Mammary epithelial cell (primary cell): ENCODE measurements at regions not wholly inside any gene's neighbourhood (a gene's known extent, or its start where the extent isn't known, plus 50 kb on each side); places are given as distances from the start of the nearest gene placed in this dataset.

Experiments used
- EZH2 ChIP-seq: IDR thresholded peaks from 2 replicates; pipeline ENCODE4 v1.6.1; 2012; ENCODE audit warnings: low read length, inconsistent platforms, borderline replicate concordance
- TF ChIP-seq, protein P1 (sequence below), 2 donors: IDR thresholded peaks in 1 of 2; conservative IDR thresholded peaks in 1 of 2; 2 replicates each; pipeline ENCODE4 v1.5.1; 2011 to 2012; ENCODE audit warnings: inconsistent platforms in 2 of 2, low read length in 2 of 2, mild to moderate bottlenecking in 2 of 2, control low read depth in 1 of 2, low read depth in 1 of 2; ENCODE audit not compliant: insufficient read depth in 1 of 2; ENCODE audit errors: extremely low read depth in 1 of 2

DNA sequence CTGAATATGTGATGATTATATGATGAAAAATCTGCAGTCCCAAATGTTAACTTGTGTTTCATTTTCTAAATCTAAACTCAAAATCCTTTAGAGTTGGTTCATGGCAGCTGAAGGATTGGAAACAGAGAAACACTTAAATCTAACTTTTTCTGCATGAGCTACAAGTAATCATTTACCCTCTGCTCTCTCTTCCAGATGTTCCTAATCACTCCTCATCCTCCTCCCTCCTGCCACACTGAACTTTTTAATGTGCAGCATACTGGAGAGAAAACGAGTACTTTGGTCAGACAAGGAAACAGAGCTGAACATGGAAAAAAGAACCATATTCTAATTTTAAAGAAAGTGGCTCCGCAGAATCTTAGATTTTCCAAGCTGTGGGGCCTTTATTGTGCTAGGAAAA, 321.2 kb upstream of the COL8A1 start:
- TF ChIP-seq, protein P1, sequence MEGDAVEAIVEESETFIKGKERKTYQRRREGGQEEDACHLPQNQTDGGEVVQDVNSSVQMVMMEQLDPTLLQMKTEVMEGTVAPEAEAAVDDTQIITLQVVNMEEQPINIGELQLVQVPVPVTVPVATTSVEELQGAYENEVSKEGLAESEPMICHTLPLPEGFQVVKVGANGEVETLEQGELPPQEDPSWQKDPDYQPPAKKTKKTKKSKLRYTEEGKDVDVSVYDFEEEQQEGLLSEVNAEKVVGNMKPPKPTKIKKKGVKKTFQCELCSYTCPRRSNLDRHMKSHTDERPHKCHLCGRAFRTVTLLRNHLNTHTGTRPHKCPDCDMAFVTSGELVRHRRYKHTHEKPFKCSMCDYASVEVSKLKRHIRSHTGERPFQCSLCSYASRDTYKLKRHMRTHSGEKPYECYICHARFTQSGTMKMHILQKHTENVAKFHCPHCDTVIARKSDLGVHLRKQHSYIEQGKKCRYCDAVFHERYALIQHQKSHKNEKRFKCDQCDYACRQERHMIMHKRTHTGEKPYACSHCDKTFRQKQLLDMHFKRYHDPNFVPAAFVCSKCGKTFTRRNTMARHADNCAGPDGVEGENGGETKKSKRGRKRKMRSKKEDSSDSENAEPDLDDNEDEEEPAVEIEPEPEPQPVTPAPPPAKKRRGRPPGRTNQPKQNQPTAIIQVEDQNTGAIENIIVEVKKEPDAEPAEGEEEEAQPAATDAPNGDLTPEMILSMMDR (conservative IDR thresholded peaks at IDR 0.05 in 1 of 2, IDR thresholded peaks at IDR 0.05 in 1 of 2; ENCODE audit: extremely low read depth in 1 of 2, insufficient read depth in 1 of 2, low read depth in 1 of 2, low read length in 2 of 2) = no peak
- TF ChIP-seq EZH2 = no peak
